ENCODE measurements at regions not wholly inside any gene's neighbourhood (a gene's known extent, or its start where the extent isn't known, plus 50 kb on each side); places are given as distances from the start of the nearest gene placed in this dataset.

DNA sequence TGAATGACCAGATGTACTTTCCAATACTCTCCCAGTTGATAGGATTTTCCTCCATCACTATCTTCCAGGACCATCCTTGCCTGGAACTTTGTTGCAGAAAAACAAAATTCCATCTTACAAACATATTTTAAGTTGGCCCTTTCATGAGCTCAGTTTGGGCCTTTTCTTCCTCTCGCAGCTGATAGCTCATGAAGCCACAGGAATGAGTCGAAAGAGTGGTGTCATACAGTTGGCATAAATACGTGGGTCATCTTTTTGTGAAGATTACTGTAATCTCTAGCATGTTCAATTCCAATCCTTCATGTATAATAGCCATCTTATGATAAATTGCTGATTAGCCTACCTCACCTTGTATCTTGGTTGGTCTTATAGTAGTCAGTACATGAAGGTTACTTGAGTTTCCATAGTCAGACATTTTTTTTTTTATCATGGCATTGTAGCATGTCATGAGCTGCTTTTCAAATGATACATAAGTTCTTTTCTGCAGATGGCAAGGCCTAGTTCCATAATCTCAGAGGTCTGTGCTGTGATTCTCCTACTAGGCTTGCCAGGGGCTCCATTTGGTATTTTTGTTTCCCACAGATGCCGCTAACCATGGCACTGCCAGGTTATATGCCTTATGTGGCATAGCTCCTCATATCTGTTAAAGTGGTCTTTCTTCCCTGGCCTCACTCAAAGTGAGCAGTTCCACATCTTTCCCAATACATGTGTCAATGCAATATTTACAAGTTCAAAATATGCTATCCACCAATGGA, 380.6 kb upstream of the DCN start:
- DNase-seq: no peak

DNA sequence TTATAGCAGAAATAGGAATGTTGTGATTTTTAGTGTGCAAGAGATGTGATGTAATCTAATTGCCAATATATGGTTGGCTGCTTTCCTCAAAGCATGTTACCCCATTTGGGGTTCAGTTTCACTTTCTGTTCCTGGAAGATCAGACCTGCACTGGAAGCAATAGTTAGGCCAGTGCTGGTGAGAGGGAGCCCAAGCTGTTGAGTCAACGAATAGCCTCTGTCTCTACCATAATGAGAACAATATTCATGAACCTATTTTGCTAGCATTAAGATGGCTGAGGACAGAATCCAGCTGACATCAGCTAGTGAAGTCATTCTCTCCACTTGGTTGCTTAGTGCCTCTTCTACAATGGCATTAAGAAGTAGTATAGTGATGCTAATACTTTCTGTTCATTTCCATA, 379.9 kb upstream of the DCN start:
- DNase-seq: no peak

DNA sequence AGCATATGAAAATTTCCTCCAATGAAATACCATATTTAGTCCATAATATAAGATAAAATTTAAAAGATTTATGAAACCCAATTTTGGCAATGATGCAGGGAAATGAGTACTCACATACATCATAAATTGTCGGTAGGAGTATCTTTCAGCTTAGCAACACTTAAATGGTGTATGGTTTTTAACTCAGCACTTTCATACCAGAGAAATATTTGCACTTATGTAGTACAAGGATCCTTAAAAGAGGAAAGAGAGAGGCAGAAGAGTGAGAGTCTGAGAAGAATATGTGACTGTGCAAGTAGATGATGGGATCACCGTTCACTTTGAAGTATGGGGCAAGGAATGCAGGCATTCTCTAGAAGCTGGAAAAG, 379.3 kb upstream of the DCN start:
- no peak for DNase-seq

DNA sequence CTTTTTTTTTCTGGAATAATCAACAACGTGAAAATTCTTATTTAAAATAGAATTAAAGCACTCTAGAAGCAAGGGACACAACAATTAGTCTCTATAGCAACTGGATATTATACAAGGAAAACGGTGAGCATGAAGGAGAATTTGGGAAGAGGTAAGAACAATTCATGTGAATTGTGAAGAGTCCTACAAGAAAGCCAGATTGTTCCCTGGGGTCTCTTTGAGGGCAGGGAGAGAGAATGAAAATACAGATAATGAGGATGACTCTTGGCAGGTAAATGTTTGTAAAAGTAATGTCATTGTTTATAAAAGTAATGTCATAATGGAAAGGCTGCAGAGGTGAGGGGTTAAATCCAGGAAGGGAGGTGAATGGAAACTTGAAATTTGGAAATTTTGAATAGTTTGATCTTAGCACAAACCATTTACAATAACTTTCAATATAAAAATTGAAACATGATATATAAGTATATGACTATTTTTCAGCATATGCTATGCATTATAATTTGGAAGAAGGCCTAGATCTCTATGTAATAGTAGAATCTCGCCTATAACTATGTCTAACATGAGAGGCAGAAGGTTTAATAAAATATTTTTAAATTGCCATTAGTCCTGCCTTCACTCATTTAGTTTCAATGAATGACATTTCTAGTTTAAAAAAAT, 378.8 kb upstream of the DCN start:
- no peak for DNase-seq

DNA sequence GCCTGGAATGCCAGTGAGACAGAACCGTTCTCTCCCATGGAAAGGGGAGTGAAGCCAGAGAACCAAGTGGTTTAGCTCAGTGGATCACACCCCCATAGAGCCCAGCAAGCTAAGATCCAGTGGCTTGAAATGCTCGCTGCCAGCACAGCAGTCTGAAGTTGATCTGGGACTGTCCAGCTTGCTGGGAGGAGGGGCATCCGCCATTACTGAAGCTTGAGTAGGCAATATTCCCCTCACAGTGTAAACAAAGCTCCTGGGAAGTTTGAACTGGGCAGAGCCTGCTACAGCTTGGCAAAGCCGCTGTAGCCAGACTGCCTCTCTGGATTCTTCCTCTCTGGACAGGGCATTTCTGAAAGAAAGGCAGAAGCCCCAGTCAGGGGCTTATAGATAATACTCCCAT, 374.3 kb upstream of the DCN start:
- no peak for DNase-seq

DNA sequence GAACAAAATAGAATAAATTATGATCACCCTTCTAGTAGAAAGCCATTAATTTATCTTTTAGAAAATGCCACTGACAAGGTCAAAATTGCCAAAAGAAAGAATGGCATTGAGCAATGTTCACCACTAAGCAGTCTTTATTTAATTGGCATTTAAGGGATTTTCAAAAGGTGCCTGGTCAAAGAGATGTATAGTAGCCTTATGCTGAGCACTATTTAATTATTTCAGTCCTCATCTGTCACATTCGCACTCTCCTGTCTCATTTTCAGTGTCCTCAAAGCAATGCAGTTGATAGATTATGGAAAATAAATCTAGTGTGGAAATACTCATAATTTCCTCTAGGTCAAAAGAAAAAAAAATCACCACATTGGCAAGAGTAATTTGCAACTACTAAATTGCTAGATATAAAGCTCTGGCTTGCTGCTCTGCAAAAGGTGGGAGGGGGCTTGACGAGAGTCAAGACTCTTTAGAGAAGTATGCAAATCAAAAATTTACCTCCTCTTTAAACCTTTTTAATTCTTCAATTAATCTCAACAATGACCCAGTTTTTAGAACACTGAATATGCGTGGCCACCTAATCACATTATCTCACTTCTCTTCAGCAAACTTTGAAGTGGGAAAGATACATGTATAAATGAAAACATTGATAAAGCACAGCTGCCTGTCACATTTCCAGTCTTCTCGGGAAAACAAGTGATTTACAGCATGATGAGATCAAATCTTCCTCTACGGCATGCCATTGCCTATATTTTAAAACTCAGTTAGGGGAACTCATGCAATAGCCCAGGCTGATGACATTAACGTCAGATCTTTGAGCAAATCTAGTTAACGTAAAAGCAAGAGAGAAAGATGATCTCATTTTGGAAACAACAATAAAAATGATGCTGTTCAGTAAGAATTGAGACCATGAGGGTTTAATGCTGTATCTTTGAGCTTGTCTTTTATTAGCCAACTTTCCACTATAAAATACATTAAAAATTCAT, 373.1 kb upstream of the DCN start:
- no peak for DNase-seq

DNA sequence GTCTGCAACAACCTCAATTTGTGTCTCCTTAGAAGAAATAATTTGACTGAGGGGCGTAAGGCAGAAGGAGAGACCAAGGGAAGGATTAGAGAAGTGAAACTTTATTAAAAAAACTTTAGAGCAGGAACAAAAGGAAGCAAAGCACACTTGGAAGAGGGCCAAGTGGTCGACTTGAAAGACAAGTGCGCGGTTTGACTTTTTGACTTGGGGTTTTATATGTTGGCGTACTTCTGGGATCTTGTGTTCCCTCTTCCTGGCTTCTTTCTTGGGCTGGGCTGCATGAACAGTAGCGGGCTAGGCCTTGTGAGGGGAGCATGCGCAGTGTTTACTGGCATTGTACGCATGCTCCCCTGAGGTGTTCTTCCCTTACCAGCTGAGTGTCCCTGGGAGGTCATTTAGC, 369.3 kb upstream of the DCN start:
- no peak for DNase-seq

DNA sequence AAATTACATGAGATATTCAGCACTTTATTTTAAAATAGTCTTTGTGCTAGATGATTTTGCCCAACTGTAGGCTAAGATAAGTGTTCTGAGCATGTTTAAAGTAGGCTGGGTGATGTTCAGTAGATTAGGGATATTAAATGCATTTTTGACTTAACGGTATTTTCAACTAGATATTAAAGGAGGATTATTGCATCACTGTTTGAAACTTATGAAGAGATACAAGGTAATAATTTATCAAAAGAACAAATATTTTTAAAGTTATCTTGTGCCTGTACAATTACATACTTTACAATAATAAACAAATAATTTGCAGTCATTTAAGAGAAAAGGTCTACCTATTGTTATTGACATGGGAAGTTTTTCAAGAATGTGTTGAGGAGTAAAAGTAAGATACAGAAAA, 368.6 kb upstream of the DCN start:
- no peak for DNase-seq

DNA sequence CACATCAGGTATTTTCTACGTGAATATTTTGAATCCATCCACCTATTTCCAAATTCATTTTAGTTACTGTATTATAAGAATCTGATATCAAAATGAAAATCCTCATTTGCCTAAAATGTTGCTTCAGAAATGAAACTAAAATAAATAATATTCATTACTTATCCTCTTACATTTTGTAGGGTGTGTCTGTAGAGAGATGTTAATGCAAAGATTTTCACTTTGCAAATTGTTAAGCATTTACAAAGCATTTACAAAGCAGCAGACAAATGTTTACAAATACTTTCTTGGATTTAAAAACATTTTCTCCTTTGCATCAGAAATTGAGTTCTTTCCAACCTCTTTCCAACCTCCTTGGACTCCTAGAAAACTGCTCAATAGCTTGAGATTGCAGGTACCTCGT, 360.0 kb upstream of the DCN start:
- no peak for DNase-seq

DNA sequence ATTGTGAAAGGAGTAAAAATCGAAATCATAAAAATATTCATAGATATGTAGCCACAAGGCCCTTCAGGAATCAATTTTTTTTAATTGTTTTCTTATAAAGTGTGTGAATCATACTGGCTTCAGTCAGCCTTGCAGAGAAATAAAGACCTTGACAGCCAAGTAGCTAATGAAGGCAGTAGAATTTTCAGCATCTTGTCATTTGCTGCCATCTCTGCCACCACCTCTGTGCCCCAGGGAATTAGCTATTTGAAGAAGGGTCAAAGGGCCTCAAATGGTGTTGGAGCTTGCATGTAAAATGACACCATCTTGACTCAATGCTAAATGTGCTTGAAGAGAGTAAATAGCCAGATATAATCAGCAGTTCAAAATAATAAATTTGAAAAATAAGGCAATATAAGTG, 359.4 kb upstream of the DCN start:
- no peak for DNase-seq

DNA sequence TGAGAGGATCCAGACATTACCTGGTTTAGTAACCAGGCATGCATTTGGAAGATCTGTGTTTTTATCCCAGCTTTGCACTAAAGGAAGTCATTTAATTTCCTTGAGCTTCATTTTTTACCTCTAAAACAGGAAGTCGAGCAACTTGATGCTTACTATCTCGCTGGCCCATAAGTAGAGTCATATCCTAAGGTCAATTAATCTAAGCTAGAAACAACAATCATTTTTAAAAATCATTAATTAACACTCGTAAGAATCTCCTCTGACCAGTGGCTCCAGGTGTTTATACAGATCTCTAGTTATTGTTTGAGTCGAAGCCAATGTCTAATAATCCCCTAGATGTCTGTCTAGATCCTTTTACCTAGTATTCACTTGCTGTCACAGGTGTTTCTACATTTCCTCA, 355.8 kb upstream of the DCN start:
- no peak for DNase-seq

DNA sequence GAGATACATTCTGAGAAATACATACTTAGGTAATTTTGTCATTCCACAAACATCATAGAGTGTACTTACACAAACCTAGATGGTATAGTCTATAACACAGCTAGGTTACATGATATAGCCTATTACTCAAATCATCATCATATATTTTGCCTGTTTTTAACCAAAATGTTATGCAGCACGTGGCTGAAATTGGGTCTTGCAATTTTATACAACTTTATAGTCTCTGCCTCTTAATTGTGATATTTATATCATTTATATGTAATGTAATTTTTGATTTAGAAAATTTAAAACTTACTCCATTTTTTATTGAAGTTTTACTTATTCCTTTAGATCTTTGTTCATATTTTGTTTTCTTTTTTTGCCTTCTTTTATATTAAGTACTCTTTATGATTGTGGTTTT, 350.7 kb upstream of the DCN start:
- no peak for DNase-seq

DNA sequence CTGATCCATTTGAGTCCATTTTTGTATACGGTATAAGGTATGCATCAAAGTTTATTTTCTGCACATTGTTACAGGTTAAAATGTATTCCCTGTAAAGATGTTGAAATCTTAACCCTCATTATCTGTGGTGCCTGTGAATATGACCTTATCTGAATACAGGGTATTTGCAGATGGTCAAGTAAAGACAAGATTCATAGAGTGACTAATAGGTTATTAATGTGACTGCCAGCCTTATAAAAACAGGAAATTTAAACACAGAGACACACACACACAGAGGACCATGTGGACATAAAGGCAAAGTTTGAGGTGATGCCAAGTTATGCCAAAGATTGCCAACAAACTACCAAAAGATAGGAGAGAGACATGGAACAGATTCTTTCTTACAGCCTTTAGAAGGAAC, 347.2 kb upstream of the DCN start:
- DNase-seq: no peak

DNA sequence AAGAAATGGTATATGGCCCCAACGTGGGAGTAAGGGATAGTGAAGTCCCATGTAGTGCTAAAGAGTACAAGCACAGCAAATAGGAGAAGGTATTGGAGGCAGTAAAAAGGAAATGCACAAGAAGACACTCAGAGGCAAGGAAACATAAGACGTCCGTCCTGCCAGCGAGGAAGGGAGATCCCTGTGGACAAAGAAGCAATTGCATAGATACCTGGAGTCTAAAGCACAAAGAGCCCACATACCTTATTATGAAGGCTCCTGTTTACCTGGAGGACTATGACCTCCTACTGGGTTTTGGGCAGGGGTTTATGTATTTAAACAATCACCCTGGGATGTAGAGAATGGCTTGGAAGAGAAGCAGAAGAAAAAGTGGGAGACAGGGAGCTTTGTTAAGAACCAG, 341.2 kb upstream of the DCN start:
- no peak for DNase-seq

DNA sequence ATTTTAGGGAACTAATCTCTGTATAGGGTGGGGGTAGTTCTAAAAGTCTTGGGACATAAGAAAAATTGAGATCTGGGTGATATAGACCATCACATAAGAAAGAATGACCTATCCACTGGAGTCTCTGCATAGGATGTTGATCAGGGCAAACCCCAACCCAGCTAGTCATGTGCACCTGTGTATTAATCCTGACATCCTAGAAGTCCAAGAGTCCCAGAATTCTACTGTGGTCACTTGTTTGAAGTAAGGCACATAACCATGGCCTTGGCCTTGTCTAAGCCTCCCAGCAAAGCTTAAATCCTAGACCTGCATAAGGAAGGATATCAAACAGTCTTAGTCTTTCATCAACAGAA, 334.1 kb upstream of the DCN start:
- DNase-seq: no peak

DNA sequence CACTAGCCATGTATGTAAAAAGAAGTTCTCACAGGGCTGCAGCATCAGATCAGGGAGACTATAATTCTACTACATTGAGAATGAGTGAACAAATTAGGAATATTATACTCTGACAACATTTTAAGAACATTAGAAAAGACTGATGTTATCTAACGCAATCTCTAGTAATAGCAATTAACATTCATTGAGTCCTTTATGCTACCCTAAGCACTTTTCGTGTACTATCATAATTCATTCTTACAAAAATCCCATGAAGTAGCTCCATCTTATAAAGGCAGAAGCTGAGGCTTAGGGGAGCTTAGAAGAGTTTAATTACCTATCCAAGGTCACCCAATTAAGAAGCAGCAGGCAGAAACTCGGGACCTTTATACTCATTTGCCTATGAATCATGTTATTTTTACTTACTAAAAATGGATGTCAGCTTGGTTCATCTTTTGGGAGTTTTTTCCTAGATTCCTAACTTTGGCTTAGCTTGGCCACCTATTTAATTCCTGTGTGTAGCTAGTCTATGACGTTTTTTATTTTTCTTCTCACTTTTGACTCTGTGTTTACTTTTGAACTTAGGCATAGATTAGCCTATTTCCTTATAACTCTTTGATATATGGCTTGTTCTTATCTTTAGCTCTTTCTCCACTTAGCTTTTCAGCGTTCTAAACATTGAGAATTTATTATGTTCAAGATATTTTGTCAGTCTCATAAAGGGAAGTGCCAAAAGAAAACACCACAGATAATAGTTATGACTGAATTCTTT, 333.5 kb upstream of the DCN start:
- DNase-seq: no peak

DNA sequence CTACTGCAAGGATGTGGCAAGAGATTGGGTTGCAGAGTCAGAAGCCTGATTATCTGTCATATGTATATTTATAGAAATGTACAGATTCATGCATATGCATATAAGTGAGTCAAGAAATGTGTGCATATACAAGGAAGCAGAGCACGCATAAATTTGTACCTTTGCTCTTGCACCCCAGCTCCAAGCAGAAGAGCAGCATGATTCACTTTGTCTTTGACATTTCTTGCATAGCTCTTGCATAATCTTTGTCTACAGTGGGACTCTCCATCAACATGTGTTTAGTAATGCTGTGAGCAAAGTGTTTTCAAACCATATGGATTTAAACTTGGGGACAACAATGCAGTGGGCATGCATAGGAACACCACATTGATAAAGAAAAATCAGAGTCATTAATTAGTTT, 330.7 kb upstream of the DCN start:
- no peak for DNase-seq

DNA sequence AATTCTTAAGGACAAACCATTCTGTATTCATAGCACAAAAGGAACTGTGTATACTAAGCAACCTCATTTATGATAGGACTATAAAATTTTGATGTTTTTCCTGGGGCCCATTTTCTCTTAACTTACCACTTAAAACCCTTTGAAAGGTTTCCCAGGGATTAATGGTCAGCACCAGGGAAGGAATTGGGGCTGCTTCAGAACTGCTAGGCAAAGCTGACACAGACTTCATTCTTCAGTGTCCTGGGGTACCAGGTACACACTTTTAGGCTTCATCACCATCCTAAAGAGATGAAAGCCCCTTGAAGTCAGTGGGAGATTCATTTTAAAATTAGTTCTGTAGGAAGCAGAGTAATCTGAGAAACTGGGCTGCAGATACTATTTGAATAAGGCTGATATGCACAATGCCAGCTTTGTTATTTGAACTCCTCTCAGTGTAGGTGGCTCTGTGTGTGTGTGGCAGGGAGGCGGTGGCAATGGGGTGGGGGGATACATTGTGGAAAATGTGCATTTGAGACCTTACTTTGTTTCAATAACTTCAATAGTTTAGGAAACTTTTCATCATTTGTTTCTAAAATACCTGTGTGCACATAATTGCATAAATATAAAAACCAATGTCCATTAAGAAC, 329.3 kb upstream of the DCN start:
- no peak for DNase-seq

DNA sequence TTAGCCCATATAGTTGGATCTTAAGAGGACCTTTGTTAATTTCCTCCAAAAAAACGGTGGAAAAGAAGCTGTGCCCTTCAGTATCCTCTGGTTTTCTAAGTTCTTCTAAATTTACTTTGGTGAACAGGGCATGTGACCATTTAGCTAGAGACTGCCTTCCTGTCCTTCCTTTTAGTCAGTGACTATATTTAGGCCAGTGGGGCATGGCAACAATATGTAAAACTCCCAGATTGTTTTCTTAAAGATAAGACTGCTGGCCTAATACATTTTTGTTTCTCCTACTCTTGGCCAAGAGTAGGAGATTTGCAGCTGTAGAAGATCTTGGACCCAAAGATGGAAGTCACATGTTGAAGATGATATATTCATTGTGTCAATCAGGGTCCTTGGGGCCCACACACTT, 325.1 kb upstream of the DCN start:
- no peak for DNase-seq

DNA sequence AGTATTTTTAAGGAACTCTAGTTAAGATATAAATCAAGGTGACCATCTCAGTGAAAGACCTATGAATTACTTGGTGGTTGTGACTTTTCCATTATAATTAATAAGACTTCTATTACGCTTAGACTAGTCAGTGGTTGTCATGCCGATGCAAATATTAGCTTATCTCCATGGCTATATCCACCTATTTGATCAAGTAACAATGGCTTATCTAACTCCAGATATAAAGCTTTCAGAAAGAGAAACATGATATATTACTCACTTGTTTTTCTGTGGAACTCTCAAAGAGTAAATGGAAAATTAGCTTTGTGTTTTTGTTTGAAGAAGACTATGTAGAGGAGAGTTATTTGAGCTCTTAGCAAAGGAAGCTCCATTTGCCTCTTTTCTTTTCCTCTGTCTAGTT, 323.8 kb upstream of the DCN start:
- DNase-seq: no peak

DNA sequence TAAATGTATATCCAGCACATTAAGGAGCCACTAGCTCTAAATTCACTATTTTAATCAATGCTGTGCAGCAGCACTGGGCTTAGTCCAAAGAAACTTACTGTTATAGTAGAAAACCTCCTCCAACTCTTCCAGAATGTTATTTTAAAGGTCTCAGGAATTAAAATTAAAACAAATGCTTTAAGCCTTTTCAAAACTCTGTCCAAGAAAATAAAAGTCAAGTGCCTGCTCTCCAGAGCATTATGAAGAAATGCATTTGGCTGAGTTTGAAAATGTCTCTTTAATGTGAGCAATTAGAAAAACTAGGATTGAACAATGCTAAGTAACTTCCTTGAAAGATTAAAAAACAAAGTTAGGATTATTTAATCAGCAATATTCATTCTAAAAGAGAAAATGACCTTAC, 322.4 kb upstream of the DCN start:
- no peak for DNase-seq

DNA sequence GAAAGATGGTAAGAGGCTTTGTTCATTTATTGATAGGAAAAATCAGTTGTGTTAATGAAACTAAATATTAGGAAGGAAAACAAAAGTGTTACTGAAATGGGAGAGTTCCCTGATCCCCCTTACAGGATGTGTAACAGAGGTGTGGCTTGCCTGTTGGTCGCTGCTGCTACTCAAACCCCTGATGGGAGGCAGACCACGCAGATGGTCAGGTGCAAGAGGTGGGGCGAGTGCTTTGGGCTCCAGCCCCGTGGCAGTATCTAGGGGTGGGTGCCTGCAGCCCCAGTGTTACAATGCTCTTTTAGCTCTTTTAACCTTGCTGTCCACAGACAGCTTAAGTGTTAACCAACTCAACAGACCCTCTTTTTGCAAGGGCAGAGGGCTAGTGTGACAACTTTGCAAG, 319.6 kb upstream of the DCN start:
- no peak for DNase-seq

DNA sequence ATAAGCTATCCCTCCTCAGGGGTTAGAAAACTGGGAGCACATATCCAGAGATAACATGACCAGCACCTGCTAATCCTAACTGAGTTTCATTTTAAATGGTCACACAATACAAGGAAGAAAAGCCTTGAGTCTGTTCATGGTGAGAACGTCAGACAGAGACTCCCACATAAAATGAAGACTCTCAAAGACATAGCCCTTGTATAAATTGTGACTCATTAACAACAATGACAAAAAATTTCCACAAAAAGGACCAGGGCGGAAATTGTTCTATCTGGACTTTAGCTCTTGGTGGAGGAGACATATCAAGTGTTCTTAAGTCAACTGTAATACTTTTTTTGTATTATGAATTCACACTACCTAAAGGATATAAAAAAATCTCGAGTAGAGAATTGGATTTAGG, 313.7 kb upstream of the DCN start:
- no peak for DNase-seq
